NT2/D1 (cell line): ENCODE measurements at regions not wholly inside any gene's neighbourhood (a gene's known extent, or its start where the extent isn't known, plus 50 kb on each side); places are given as distances from the start of the nearest gene placed in this dataset.

Experiments
- YY1 ChIP-seq: IDR thresholded peaks from 2 replicates; pipeline ENCODE4 v1.6.1; 2011; ENCODE audit not compliant: insufficient read length, insufficient read depth
- ZNF274 ChIP-seq: IDR thresholded peaks from 2 replicates; pipeline ENCODE4 v1.6.1; 2011; ENCODE audit warnings: mild to moderate bottlenecking, low read depth, low read length

GRCh38 chr13:34223984-34224383 lies 406.0 kb downstream of the RFC3 start:
- TF ChIP-seq YY1 (no peak), ZNF274 (no peak)
